Esophagus squamous epithelium (tissue), 4 donors: ENCODE measurements at regions not wholly inside any gene's neighbourhood (a gene's known extent, or its start where the extent isn't known, plus 50 kb on each side); places are given as distances from the start of the nearest gene placed in this dataset.

ENCODE experiments used
- POLR2A ChIP-seq, 4 donors: fragments of 450-650 bp; IDR thresholded peaks; one replicate each; pipeline ENCODE4 v1.6.1; 2017; ENCODE audit warnings: antibody characterized with exemption in 4 of 4, mild to moderate bottlenecking in 4 of 4, moderate library complexity in 3 of 4
- TF ChIP-seq, protein P1 (sequence below), 6 experiments: fragments of 450-650 bp in 4 of 6; fragments of 200-600 bp in 2 of 6; sonication (generic) in 2 of 6; IDR thresholded peaks; one replicate each; pipeline ENCODE4 v1.5.1; 2016 to 2019; ENCODE audit warnings: antibody characterized with exemption in 6 of 6, mild to moderate bottlenecking in 4 of 6, moderate library complexity in 4 of 6

DNA sequence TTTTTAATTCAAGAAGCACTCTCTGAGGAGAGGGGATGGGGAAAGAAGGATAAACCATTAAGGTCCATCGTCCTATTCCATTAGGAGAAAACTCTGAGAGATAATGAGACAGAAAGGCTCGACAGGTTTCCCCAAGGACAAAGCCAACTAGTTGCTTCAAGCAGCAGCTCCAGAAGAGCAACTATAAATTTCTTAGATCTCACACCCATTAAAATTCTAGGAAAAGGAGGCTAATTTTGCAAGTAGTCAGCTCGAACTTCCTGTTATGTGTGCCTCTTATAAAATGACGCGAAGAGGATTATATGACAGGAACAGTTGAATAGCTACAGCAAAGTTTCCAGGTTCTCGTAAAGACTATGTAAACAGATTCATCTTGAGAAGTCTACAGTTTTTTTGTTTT lies 52.0 kb upstream of the ST8SIA6 start:
- TF ChIP-seq, protein P1, sequence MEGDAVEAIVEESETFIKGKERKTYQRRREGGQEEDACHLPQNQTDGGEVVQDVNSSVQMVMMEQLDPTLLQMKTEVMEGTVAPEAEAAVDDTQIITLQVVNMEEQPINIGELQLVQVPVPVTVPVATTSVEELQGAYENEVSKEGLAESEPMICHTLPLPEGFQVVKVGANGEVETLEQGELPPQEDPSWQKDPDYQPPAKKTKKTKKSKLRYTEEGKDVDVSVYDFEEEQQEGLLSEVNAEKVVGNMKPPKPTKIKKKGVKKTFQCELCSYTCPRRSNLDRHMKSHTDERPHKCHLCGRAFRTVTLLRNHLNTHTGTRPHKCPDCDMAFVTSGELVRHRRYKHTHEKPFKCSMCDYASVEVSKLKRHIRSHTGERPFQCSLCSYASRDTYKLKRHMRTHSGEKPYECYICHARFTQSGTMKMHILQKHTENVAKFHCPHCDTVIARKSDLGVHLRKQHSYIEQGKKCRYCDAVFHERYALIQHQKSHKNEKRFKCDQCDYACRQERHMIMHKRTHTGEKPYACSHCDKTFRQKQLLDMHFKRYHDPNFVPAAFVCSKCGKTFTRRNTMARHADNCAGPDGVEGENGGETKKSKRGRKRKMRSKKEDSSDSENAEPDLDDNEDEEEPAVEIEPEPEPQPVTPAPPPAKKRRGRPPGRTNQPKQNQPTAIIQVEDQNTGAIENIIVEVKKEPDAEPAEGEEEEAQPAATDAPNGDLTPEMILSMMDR (IDR thresholded peaks at IDR 0.05) = no peak
- no peak for TF ChIP-seq POLR2A (IDR thresholded peaks at IDR 0.05)
